IMR-90 (cell line): ENCODE measurements at regions not wholly inside any gene's neighbourhood (a gene's known extent, or its start where the extent isn't known, plus 50 kb on each side); places are given as distances from the start of the nearest gene placed in this dataset.

Experiments
- ATAC-seq: fragments of 200-7000 bp; cut with Tn5 transposase; 2 replicates; pipeline ENCODE4 v1.9.1; 2020; ENCODE audit warnings: low read depth, mild to moderate bottlenecking, moderate library complexity
- BruUV-seq: library from RNA; stranded (reverse); fragments of 400-500 nt; replicated peaks from 2 replicates; lab custom pipeline; 2021; lab: Mats Ljungman, UMichigan
- CTCF ChIA-PET: fragments of 300-600 bp; formaldehyde crosslinking; extraction: SDS; loops from one replicate; lab custom pipeline; 2021; ENCODE audit warnings: antibody characterized with exemption; lab: Yijun Ruan, JAX
- POLR2A ChIA-PET: fragments of 300-600 bp; sonication (Branson Sonifier 250); formaldehyde crosslinking; loops from one replicate; lab custom pipeline; 2022; ENCODE audit warnings: antibody characterized with exemption; ENCODE audit not compliant: unreplicated experiment; lab: Charles Lee
- DNase-seq: peaks from one replicate; pipeline ENCODE4 v3.0.0; 2013
- H2AFZ ChIP-seq: replicated peaks from 2 replicates; pipeline ENCODE3; 2013; ENCODE audit warnings: low read length, mild to moderate bottlenecking; ENCODE audit not compliant: poor library complexity
- H2AK5ac ChIP-seq: 2 replicates; pipeline ENCODE4 v1.6.1; 2013; ENCODE audit warnings: low read depth, low read length, inconsistent platforms
- H2AK9ac ChIP-seq: replicated peaks from 2 replicates; pipeline ENCODE3; 2013; ENCODE audit warnings: mild to moderate bottlenecking, low read depth, low read length, moderate library complexity; ENCODE audit not compliant: poor library complexity
- H2BK120ac ChIP-seq: 2 replicates; pipeline ENCODE4 v1.6.1; 2013; ENCODE audit warnings: low read depth, low read length, inconsistent platforms
- H2BK15ac ChIP-seq: 3 replicates; pipeline ENCODE4 v1.6.1; 2013; ENCODE audit warnings: low read depth, low read length, inconsistent platforms
- H2BK20ac ChIP-seq: 2 replicates; pipeline ENCODE4 v1.6.1; 2013; ENCODE audit warnings: low read depth, mild to moderate bottlenecking, inconsistent platforms, low read length, moderate library complexity
- H2BK5ac ChIP-seq: 2 replicates; pipeline ENCODE4 v1.6.1; 2013; ENCODE audit warnings: mild to moderate bottlenecking, low read depth, low read length, inconsistent platforms; ENCODE audit not compliant: poor library complexity, severe bottlenecking
- H3K14ac ChIP-seq: replicated peaks from 2 replicates; pipeline ENCODE4 v1.6.1; 2013; ENCODE audit warnings: low read depth, low read length, inconsistent platforms
- H3K18ac ChIP-seq: 2 replicates; pipeline ENCODE4 v1.6.1; 2013; ENCODE audit warnings: low read depth, low read length, control low read depth
- H3K23ac ChIP-seq: 2 replicates; pipeline ENCODE4 v1.6.1; 2013; ENCODE audit warnings: low read depth, low read length, inconsistent platforms
- H3K27ac ChIP-seq: 2 replicates; pipeline ENCODE4 v1.5.1; 2013; ENCODE audit warnings: mild to moderate bottlenecking, control low read depth, low read length; ENCODE audit not compliant: insufficient read depth
- H3K27me3 ChIP-seq: 2 replicates; pipeline ENCODE4 v1.6.1; 2013; ENCODE audit warnings: low read length; ENCODE audit not compliant: control insufficient read depth, insufficient read depth
- H3K36me3 ChIP-seq: 2 replicates; pipeline ENCODE4 v1.6.1; 2013; ENCODE audit warnings: low read length, mixed read lengths; ENCODE audit not compliant: control insufficient read depth, insufficient read depth
- H3K4ac ChIP-seq: 2 replicates; pipeline ENCODE4 v1.6.1; 2013; ENCODE audit warnings: low read depth, low read length, inconsistent platforms
- H3K4me1 ChIP-seq: 2 replicates; pipeline ENCODE4 v1.6.1; 2013; ENCODE audit warnings: low read length, mixed read lengths; ENCODE audit not compliant: control insufficient read depth, insufficient read depth
- H3K4me2 ChIP-seq: 2 replicates; pipeline ENCODE4 v1.6.1; 2013; ENCODE audit warnings: low read depth, mild to moderate bottlenecking, control low read depth, low read length, moderate library complexity
- H3K4me3 ChIP-seq: 2 replicates; pipeline ENCODE4 v1.5.1; 2013; ENCODE audit warnings: low read depth, mild to moderate bottlenecking, control low read depth, low read length, moderate library complexity; ENCODE audit not compliant: insufficient read depth
- H3K56ac ChIP-seq: 2 replicates; pipeline ENCODE4 v1.6.1; 2013; ENCODE audit warnings: low read length, inconsistent platforms; ENCODE audit not compliant: insufficient read depth; ENCODE audit errors: extremely low read depth
- H3K79me1 ChIP-seq, 2 experiments: 2 replicates each; pipeline ENCODE4 v1.6.1; 2013; ENCODE audit warnings: low read length in 2 of 2, inconsistent platforms in 1 of 2, low read depth in 1 of 2
- H3K9ac ChIP-seq: 2 replicates; pipeline ENCODE4 v1.6.1; 2013; ENCODE audit warnings: low read depth, low read length, control low read depth
- H3K9me1 ChIP-seq: 2 replicates; pipeline ENCODE4 v1.6.1; 2013; ENCODE audit warnings: low read length, inconsistent platforms; ENCODE audit not compliant: insufficient read depth
- H3K9me3 ChIP-seq: 2 replicates; pipeline ENCODE4 v1.6.1; 2013; ENCODE audit warnings: low read length; ENCODE audit not compliant: control insufficient read depth, insufficient read depth
- H4K20me1 ChIP-seq: 2 replicates; pipeline ENCODE4 v1.6.1; 2013; ENCODE audit warnings: low read length, inconsistent platforms; ENCODE audit not compliant: insufficient read depth
- H4K5ac ChIP-seq: 2 replicates; pipeline ENCODE4 v1.6.1; 2013; ENCODE audit warnings: mild to moderate bottlenecking, low read depth, low read length, control low read depth
- H4K8ac ChIP-seq, 2 experiments: 2 replicates each; pipeline ENCODE4 v1.6.1; 2013; ENCODE audit warnings: low read depth in 2 of 2, low read length in 2 of 2, control low read depth in 1 of 2, inconsistent platforms in 1 of 2
- H4K91ac ChIP-seq: 2 replicates; pipeline ENCODE4 v1.6.1; 2013; ENCODE audit warnings: low read depth, low read length, inconsistent platforms; ENCODE audit not compliant: insufficient read depth
- CEBPB ChIP-seq: IDR thresholded peaks from 2 replicates; pipeline ENCODE4 v1.6.1; 2012; ENCODE audit warnings: low read depth, low read length, improper control_type of control experiment
- CTCF ChIP-seq: conservative IDR thresholded peaks from 2 replicates; pipeline ENCODE4 v1.5.1; 2012; ENCODE audit warnings: mild to moderate bottlenecking, low read depth, low read length, improper control_type of control experiment
- MAFK ChIP-seq: IDR thresholded peaks from 2 replicates; pipeline ENCODE4 v1.6.1; 2012; ENCODE audit warnings: low read depth, low read length, improper control_type of control experiment
- MAZ ChIP-seq: IDR thresholded peaks from 2 replicates; pipeline ENCODE4 v1.6.1; 2012; ENCODE audit warnings: low read depth, mild to moderate bottlenecking, low read length, improper control_type of control experiment, moderate library complexity, borderline replicate concordance
- MXI1 ChIP-seq: IDR thresholded peaks from 2 replicates; pipeline ENCODE4 v1.6.1; 2012; ENCODE audit warnings: low read depth, mild to moderate bottlenecking, low read length, moderate library complexity, borderline replicate concordance
- NFE2L2 ChIP-seq: fragments of 150-350 bp; IDR thresholded peaks from 2 replicates; pipeline ENCODE4 v1.6.1; 2016; ENCODE audit warnings: low read depth, mild to moderate bottlenecking, low read length
- RFX5 ChIP-seq: IDR thresholded peaks from 2 replicates; pipeline ENCODE4 v1.8.0; 2012; ENCODE audit warnings: low read depth, mild to moderate bottlenecking, low read length, moderate library complexity
- SMC3 ChIP-seq: fragments of 150-350 bp; IDR thresholded peaks from 2 replicates; pipeline ENCODE4 v1.6.1; 2016; ENCODE audit warnings: low read depth, mild to moderate bottlenecking, antibody characterized with exemption, low read length, moderate library complexity
- WGBS, 2 experiments: methylation state at CpG; one replicate each; pipeline versions ENCODE4 v1.1.5 to v1.1.7; 2013; ENCODE audit warnings: missing lambda C conversion rate in 2 of 2; ENCODE audit not compliant: insufficient read length in 1 of 2; ENCODE audit errors: extremely low coverage in 2 of 2; 5-methylcytosine and 5-hydroxymethylcytosine counted together
- dilution Hi-C: fragments of 300-500 bp; cut with HindIII; formaldehyde crosslinking; loops from one replicate; pipeline ENCODE4 v1.14.3; 2018; ENCODE audit warnings: low sequenced_read_pairs; ENCODE audit not compliant: unreplicated experiment
- in situ Hi-C: fragments of 300-500 bp; cut with MboI; formaldehyde crosslinking; loops from 3 replicates; pipeline ENCODE4 v1.14.3; 2019; ENCODE audit warnings: low sequenced_read_pairs, inconsistent platforms, mixed read lengths
- intact Hi-C: fragments of 100-400 bp; cut with micrococcal nuclease; formaldehyde crosslinking; loops from 2 replicates; pipeline ENCODE4 v1.10.0; 2022
- TF ChIP-seq, protein P1 (sequence below): fragments of 150-350 bp; IDR thresholded peaks from 2 replicates; pipeline ENCODE4 v1.6.1; 2016; ENCODE audit warnings: low read depth, mild to moderate bottlenecking, low read length, moderate library complexity, borderline replicate concordance
- TF ChIP-seq, protein P2 (sequence below): fragments of 150-350 bp; IDR thresholded peaks from 2 replicates; pipeline ENCODE4 v1.6.1; 2017; ENCODE audit warnings: mild to moderate bottlenecking, antibody characterized with exemption, low read length, low read depth

DNA sequence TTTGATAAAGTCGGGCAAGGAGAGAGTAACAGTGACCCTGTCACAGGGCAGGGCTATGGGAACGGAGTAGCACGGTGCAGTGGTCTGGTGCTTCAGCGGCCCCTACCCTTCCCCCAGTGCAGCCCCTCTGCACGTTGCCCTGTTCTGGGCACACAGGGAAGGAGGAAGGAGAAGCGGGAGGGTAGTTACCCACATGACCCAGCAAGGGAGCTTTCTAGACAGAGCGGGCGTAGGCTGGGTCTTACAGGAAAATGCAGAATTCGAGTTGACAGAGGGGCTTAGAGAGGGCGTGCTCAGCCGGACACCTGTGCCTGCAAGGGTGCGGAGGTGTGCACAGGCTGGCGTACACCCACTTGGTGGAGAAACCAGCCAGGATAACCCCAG lies 341.2 kb downstream of the NPHP4 start:
- Histone ChIP-seq H3K36me3 (no peaks in the 10 kb centered on the region), H4K91ac (no peak overlapping the region), H3K27ac (no peak overlapping the region), H3K18ac (no peak overlapping the region), H2AK5ac (no peak overlapping the region), H3K27me3 (no peaks in the 10 kb centered on the region), H4K5ac (no peak overlapping the region), H3K4me1 (no peaks in the 10 kb centered on the region), H4K20me1 (no peaks in the 10 kb centered on the region), H3K4me2 (no peak overlapping the region), H4K8ac (no peak overlapping the region), H3K9ac (no peak overlapping the region), H3K9me3 (peaks cover 61% of the 10 kb centered on the region), H2AK9ac (no peak overlapping the region), H3K14ac (no peak overlapping the region), H3K56ac (no peak overlapping the region), H3K4ac (no peak overlapping the region), H3K79me1 (no peaks in the 10 kb centered on the region), H2BK20ac (no peak overlapping the region), H3K9me1 (no peaks in the 10 kb centered on the region), H2BK15ac (no peak overlapping the region), H3K4me3 (no peak overlapping the region), H3K23ac (no peak overlapping the region), H2BK5ac (no peak overlapping the region), H2AFZ (no peak overlapping the region), H2BK120ac (no peak overlapping the region)
- dilution Hi-C loops, result no loop called here
- CTCF ChIA-PET, result no interaction called here
- ATAC-seq, result no peak
- POLR2A ChIA-PET, result no interaction called here
- in situ Hi-C loops, result no loop called here
- no peak for DNase-seq
- intact Hi-C loops, result no loop called here
- TF ChIP-seq, protein P1, sequence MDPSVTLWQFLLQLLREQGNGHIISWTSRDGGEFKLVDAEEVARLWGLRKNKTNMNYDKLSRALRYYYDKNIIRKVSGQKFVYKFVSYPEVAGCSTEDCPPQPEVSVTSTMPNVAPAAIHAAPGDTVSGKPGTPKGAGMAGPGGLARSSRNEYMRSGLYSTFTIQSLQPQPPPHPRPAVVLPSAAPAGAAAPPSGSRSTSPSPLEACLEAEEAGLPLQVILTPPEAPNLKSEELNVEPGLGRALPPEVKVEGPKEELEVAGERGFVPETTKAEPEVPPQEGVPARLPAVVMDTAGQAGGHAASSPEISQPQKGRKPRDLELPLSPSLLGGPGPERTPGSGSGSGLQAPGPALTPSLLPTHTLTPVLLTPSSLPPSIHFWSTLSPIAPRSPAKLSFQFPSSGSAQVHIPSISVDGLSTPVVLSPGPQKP, result no peak
- no peak for TF ChIP-seq MAZ
- no peak for TF ChIP-seq RFX5
- no peak for TF ChIP-seq NFE2L2
- TF ChIP-seq MXI1, result no peak
- TF ChIP-seq, protein P2, sequence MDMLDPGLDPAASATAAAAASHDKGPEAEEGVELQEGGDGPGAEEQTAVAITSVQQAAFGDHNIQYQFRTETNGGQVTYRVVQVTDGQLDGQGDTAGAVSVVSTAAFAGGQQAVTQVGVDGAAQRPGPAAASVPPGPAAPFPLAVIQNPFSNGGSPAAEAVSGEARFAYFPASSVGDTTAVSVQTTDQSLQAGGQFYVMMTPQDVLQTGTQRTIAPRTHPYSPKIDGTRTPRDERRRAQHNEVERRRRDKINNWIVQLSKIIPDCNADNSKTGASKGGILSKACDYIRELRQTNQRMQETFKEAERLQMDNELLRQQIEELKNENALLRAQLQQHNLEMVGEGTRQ, result no peak
- no peak for TF ChIP-seq SMC3
- no peak for TF ChIP-seq MAFK
- TF ChIP-seq CEBPB, result no peak
- no peak for TF ChIP-seq CTCF
- no TSS peak for BruUV-seq
- WGBS, 2 experiments, result 80% methylated on average over 1 of the region's 13 CpGs; no CpG with 5 or more reads in 1 of the 2 experiments
